ENCODE measurements at regions not wholly inside any gene's neighbourhood (a gene's known extent, or its start where the extent isn't known, plus 50 kb on each side); places are given as distances from the start of the nearest gene placed in this dataset.

- Histone ChIP-seq H3K27ac (replicated peaks in 1 of 4) (no peak overlapping the region), H3K4me3 (no peak overlapping the region), H3K36me3 (no peaks in the 10 kb centered on the region), H3K9me3 (no peaks in the 10 kb centered on the region), H3K4me1 (peaks cover 6 to 25% (median 15%) of the 10 kb centered on the region in 4 donors), H3K27me3 (no peaks in the 10 kb centered on the region)
- DNase-seq (ENCODE audit: extremely low spot score): no peak
- intact Hi-C loops (cut with DNase I): no loop called here
- TF ChIP-seq EP300 (IDR thresholded peaks at IDR 0.05): no peak
- TF ChIP-seq CTCF (IDR thresholded peaks at IDR 0.05): no peak
- no peak for TF ChIP-seq POLR2AphosphoS5 (IDR thresholded peaks at IDR 0.05)
- TF ChIP-seq POLR2A (IDR thresholded peaks at IDR 0.05; ENCODE audit: low read depth): no peak
- WGBS: 81% methylated on average over 1 of the region's 1 CpG
Observed at GRCh38 chr1:82226186-82226505, 425.4 kb downstream of the ADGRL2 start.

GRCh38 chr1:82225421-82226185, 424.9 kb downstream of the ADGRL2 start:
- H3K27me3 ChIP-seq: no peaks in the 10 kb centered on the region
- no peak for TF ChIP-seq CTCF (IDR thresholded peaks at IDR 0.05)
- TF ChIP-seq EP300 (IDR thresholded peaks at IDR 0.05): no peak
- no peak for TF ChIP-seq POLR2AphosphoS5 (IDR thresholded peaks at IDR 0.05)
- no peak for TF ChIP-seq POLR2A (IDR thresholded peaks at IDR 0.05; ENCODE audit: low read depth)
- 39% methylated on average over 3 of the region's 3 CpGs for WGBS
- DNase-seq (ENCODE audit: extremely low spot score): no peak
- no peaks in the 10 kb centered on the region for H3K36me3 ChIP-seq
- H3K9me3 ChIP-seq: no peaks in the 10 kb centered on the region
- H3K4me1 ChIP-seq: peaks cover 6 to 25% (median 15%) of the 10 kb centered on the region in 4 donors
- no peak overlapping the region for H3K4me3 ChIP-seq
- intact Hi-C loops (cut with DNase I): no loop called here
- no peak overlapping the region for H3K27ac ChIP-seq (replicated peaks in 1 of 4)

GRCh38 chr1:82223091-82223490, 422.4 kb downstream of the ADGRL2 start:
- TF ChIP-seq EP300 (IDR thresholded peaks at IDR 0.05) (no peak), POLR2AphosphoS5 (IDR thresholded peaks at IDR 0.05) (no peak), POLR2A (IDR thresholded peaks at IDR 0.05; ENCODE audit: low read depth) (no peak), CTCF (IDR thresholded peaks at IDR 0.05) (no peak)
- Histone ChIP-seq H3K27me3 (no peaks in the 10 kb centered on the region), H3K4me1 (peaks cover 6 to 25% (median 15%) of the 10 kb centered on the region in 4 donors), H3K4me3 (no peak overlapping the region), H3K27ac (replicated peaks in 1 of 4) (no peak overlapping the region), H3K36me3 (no peaks in the 10 kb centered on the region), H3K9me3 (no peaks in the 10 kb centered on the region)
- DNase-seq (ENCODE audit: extremely low spot score): no peak
- intact Hi-C loops (cut with DNase I): no loop called here
- WGBS: 90% methylated on average over 1 of the region's 1 CpG

GRCh38 chr1:82221721-82222120, 421.0 kb downstream of the ADGRL2 start:
- Histone ChIP-seq H3K9me3 (no peaks in the 10 kb centered on the region), H3K4me3 (no peak overlapping the region), H3K36me3 (no peaks in the 10 kb centered on the region), H3K27me3 (no peaks in the 10 kb centered on the region), H3K27ac (replicated peaks in 1 of 4) (no peak overlapping the region), H3K4me1 (peaks cover under 1 to 17% (median 11%) of the 10 kb centered on the region in 4 donors)
- 97% methylated on average over 5 of the region's 5 CpGs for WGBS
- intact Hi-C loops (cut with DNase I): no loop called here
- no peak for TF ChIP-seq POLR2A (IDR thresholded peaks at IDR 0.05; ENCODE audit: low read depth)
- TF ChIP-seq EP300 (IDR thresholded peaks at IDR 0.05): no peak
- TF ChIP-seq POLR2AphosphoS5 (IDR thresholded peaks at IDR 0.05): no peak
- TF ChIP-seq CTCF (IDR thresholded peaks at IDR 0.05): no peak
- no peak for DNase-seq (ENCODE audit: extremely low spot score)

- intact Hi-C loops (cut with DNase I): no loop called here
Observed at GRCh38 chr1:82220754-82221153, 420.0 kb downstream of the ADGRL2 start.

More at GRCh38 chr1:82220754-82221153, 420.0 kb downstream of the ADGRL2 start:
- Histone ChIP-seq H3K27me3 (no peaks in the 10 kb centered on the region), H3K27ac (replicated peaks in 1 of 4) (no peak overlapping the region), H3K9me3 (no peaks in the 10 kb centered on the region), H3K36me3 (no peaks in the 10 kb centered on the region), H3K4me3 (no peak overlapping the region), H3K4me1 (peaks cover 0 to 8% (median 3%) of the 10 kb centered on the region in 4 donors)
- 100% methylated on average over 5 of the region's 5 CpGs for WGBS
- TF ChIP-seq EP300 (IDR thresholded peaks at IDR 0.05): no peak
- no peak for TF ChIP-seq POLR2AphosphoS5 (IDR thresholded peaks at IDR 0.05)
- TF ChIP-seq POLR2A (IDR thresholded peaks at IDR 0.05; ENCODE audit: low read depth): no peak
- no peak for DNase-seq (ENCODE audit: extremely low spot score)
